Anterior cingulate cortex (tissue), 58 donors: ENCODE measurements at regions not wholly inside any gene's neighbourhood (a gene's known extent, or its start where the extent isn't known, plus 50 kb on each side); places are given as distances from the start of the nearest gene placed in this dataset.
"Not testable (repeated sequence)": the region's sequence is repeated elsewhere in the genome, so short reads cannot be mapped to it uniquely, and the experiment has no call there.

Experiments
- DNase-seq, 58 donors: peaks; one replicate each; lab custom pipeline; 2025; lab: John Stamatoyannopoulos, UW

- no peak for DNase-seq
Measured at GRCh38 chr3:194050782-194051320, 85.1 kb upstream of the HES1 start.

GRCh38 chr3:194051366-194052149, 84.4 kb upstream of the HES1 start:
- no peak for DNase-seq

- no peak for DNase-seq
Measured at GRCh38 chr3:194053136-194053535, 82.8 kb upstream of the HES1 start.

GRCh38 chr3:194054016-194054415, 81.9 kb upstream of the HES1 start:
- no peak for DNase-seq

GRCh38 chr3:194054540-194054939, 81.4 kb upstream of the HES1 start:
- no peak for DNase-seq

- no peak for DNase-seq
Measured at GRCh38 chr3:194054961-194055360, 81.0 kb upstream of the HES1 start.

- DNase-seq = not testable (repeated sequence)
Measured at GRCh38 chr3:194056323-194056722, 79.6 kb upstream of the HES1 start.

- DNase-seq = no peak
Measured at GRCh38 chr3:194056731-194057415, 79.1 kb upstream of the HES1 start.

GRCh38 chr3:194057570-194058188, 78.3 kb upstream of the HES1 start:
- no peak for DNase-seq

- peak in 36 of 58 donors; percentile 7 to 56 (median 26) for DNase-seq
Measured at GRCh38 chr3:194058189-194058571, 77.8 kb upstream of the HES1 start.

GRCh38 chr3:194058753-194059152, 77.2 kb upstream of the HES1 start:
- DNase-seq = no peak

GRCh38 chr3:194061421-194062030, 74.4 kb upstream of the HES1 start:
- DNase-seq = no peak

GRCh38 chr3:194062830-194063229, 73.1 kb upstream of the HES1 start:
- no peak for DNase-seq

GRCh38 chr3:194064380-194065332, 71.3 kb upstream of the HES1 start:
- DNase-seq = no peak

- not testable (repeated sequence) for DNase-seq
Measured at GRCh38 chr3:194067327-194067726, 68.6 kb upstream of the HES1 start.

GRCh38 chr3:194067949-194068362, 68.0 kb upstream of the HES1 start:
- DNase-seq = no peak

GRCh38 chr3:194069421-194070219, 66.3 kb upstream of the HES1 start:
- DNase-seq = no peak

GRCh38 chr3:194070220-194070633, 65.7 kb upstream of the HES1 start:
- no peak for DNase-seq
